ENCODE measurements at regions not wholly inside any gene's neighbourhood (a gene's known extent, or its start where the extent isn't known, plus 50 kb on each side); places are given as distances from the start of the nearest gene placed in this dataset.

- WGBS (ENCODE audit: insufficient coverage) = 68% methylated on average over 4 of the region's 4 CpGs
- H3K27me3 ChIP-seq (ENCODE audit: control insufficient read depth, insufficient read depth, low read length) = peaks cover 4% of the 10 kb centered on the region
Observed at GRCh38 chr1:30305061-30305460, 418.3 kb downstream of the MATN1 start.

GRCh38 chr1:30304080-30304479 is 419.3 kb downstream of the MATN1 start:
- H3K4me1 ChIP-seq (ENCODE audit: control insufficient read depth, insufficient read depth, low read length) = no peaks in the 10 kb centered on the region
- H3K36me3 ChIP-seq (ENCODE audit: control insufficient read depth, insufficient read depth, low read length) = no peaks in the 10 kb centered on the region
- no peak overlapping the region for H3K27ac ChIP-seq (ENCODE audit: low read length)
- DNase-seq = no peak
- no peak overlapping the region for H3K4me3 ChIP-seq (ENCODE audit: low read length)
- peaks cover 4% of the 10 kb centered on the region for H3K27me3 ChIP-seq (ENCODE audit: control insufficient read depth, insufficient read depth, low read length)
- H3K9me3 ChIP-seq (replicated peaks; ENCODE audit: control insufficient read depth, low read depth, low read length) = no peaks in the 10 kb centered on the region

More at GRCh38 chr1:30305061-30305460, 418.3 kb downstream of the MATN1 start:
- Histone ChIP-seq H3K27ac (ENCODE audit: low read length) (no peak overlapping the region), H3K36me3 (ENCODE audit: control insufficient read depth, insufficient read depth, low read length) (no peaks in the 10 kb centered on the region), H3K4me1 (ENCODE audit: control insufficient read depth, insufficient read depth, low read length) (no peaks in the 10 kb centered on the region), H3K9me3 (replicated peaks; ENCODE audit: control insufficient read depth, low read depth, low read length) (no peaks in the 10 kb centered on the region), H3K4me3 (ENCODE audit: low read length) (no peak overlapping the region)
- DNase-seq = no peak

- DNase-seq = no peak
- peaks cover 4% of the 10 kb centered on the region for H3K27me3 ChIP-seq (ENCODE audit: control insufficient read depth, insufficient read depth, low read length)
Observed at GRCh38 chr1:30303387-30303786, 420.0 kb downstream of the MATN1 start.

GRCh38 chr1:30302858-30303257 is 420.5 kb downstream of the MATN1 start:
- Histone ChIP-seq H3K4me3 (ENCODE audit: low read length) (no peak overlapping the region), H3K4me1 (ENCODE audit: control insufficient read depth, insufficient read depth, low read length) (no peaks in the 10 kb centered on the region), H3K36me3 (ENCODE audit: control insufficient read depth, insufficient read depth, low read length) (no peaks in the 10 kb centered on the region), H3K27ac (ENCODE audit: low read length) (no peak overlapping the region), H3K9me3 (replicated peaks; ENCODE audit: control insufficient read depth, low read depth, low read length) (no peaks in the 10 kb centered on the region), H3K27me3 (ENCODE audit: control insufficient read depth, insufficient read depth, low read length) (peaks cover 4% of the 10 kb centered on the region)
- DNase-seq = no peak
- WGBS (ENCODE audit: insufficient coverage) = 54% methylated on average over 4 of the region's 5 CpGs

More at GRCh38 chr1:30303387-30303786, 420.0 kb downstream of the MATN1 start:
- Histone ChIP-seq H3K4me1 (ENCODE audit: control insufficient read depth, insufficient read depth, low read length) (no peaks in the 10 kb centered on the region), H3K27ac (ENCODE audit: low read length) (no peak overlapping the region), H3K36me3 (ENCODE audit: control insufficient read depth, insufficient read depth, low read length) (no peaks in the 10 kb centered on the region), H3K4me3 (ENCODE audit: low read length) (no peak overlapping the region), H3K9me3 (replicated peaks; ENCODE audit: control insufficient read depth, low read depth, low read length) (no peaks in the 10 kb centered on the region)
- 60% methylated on average over 1 of the region's 2 CpGs for WGBS (ENCODE audit: insufficient coverage)

- Histone ChIP-seq H3K27ac (ENCODE audit: low read length) (no peak overlapping the region), H3K4me3 (ENCODE audit: low read length) (no peak overlapping the region), H3K27me3 (ENCODE audit: control insufficient read depth, insufficient read depth, low read length) (peaks cover 6% of the 10 kb centered on the region), H3K9me3 (replicated peaks; ENCODE audit: control insufficient read depth, low read depth, low read length) (no peaks in the 10 kb centered on the region), H3K4me1 (ENCODE audit: control insufficient read depth, insufficient read depth, low read length) (no peaks in the 10 kb centered on the region), H3K36me3 (ENCODE audit: control insufficient read depth, insufficient read depth, low read length) (no peaks in the 10 kb centered on the region)
- DNase-seq = no peak
- no CpG with 5 or more reads among the region's 5 CpGs for WGBS (ENCODE audit: insufficient coverage)
Observed at GRCh38 chr1:30300669-30301068, 422.7 kb downstream of the MATN1 start.

- H3K4me1 ChIP-seq (ENCODE audit: control insufficient read depth, insufficient read depth, low read length) = no peaks in the 10 kb centered on the region
- H3K9me3 ChIP-seq (replicated peaks; ENCODE audit: control insufficient read depth, low read depth, low read length) = no peaks in the 10 kb centered on the region
- 94% methylated on average over 1 of the region's 2 CpGs for WGBS (ENCODE audit: insufficient coverage)
- H3K27ac ChIP-seq (ENCODE audit: low read length) = no peak overlapping the region
- DNase-seq = no peak
- H3K36me3 ChIP-seq (ENCODE audit: control insufficient read depth, insufficient read depth, low read length) = no peaks in the 10 kb centered on the region
- peaks cover 2% of the 10 kb centered on the region for H3K27me3 ChIP-seq (ENCODE audit: control insufficient read depth, insufficient read depth, low read length)
- no peak overlapping the region for H3K4me3 ChIP-seq (ENCODE audit: low read length)
Observed at GRCh38 chr1:30299393-30299792, 424.0 kb downstream of the MATN1 start.

- Histone ChIP-seq H3K9me3 (replicated peaks; ENCODE audit: control insufficient read depth, low read depth, low read length) (no peaks in the 10 kb centered on the region), H3K4me1 (ENCODE audit: control insufficient read depth, insufficient read depth, low read length) (no peaks in the 10 kb centered on the region), H3K36me3 (ENCODE audit: control insufficient read depth, insufficient read depth, low read length) (no peaks in the 10 kb centered on the region), H3K27ac (ENCODE audit: low read length) (no peak overlapping the region), H3K27me3 (ENCODE audit: control insufficient read depth, insufficient read depth, low read length) (peaks cover 2% of the 10 kb centered on the region), H3K4me3 (ENCODE audit: low read length) (no peak overlapping the region)
- WGBS (ENCODE audit: insufficient coverage) = 75% methylated on average over 4 of the region's 4 CpGs
- no peak for DNase-seq
Observed at GRCh38 chr1:30295674-30296073, 427.7 kb downstream of the MATN1 start.

GRCh38 chr1:30295266-30295665 is 428.1 kb downstream of the MATN1 start:
- no peaks in the 10 kb centered on the region for H3K36me3 ChIP-seq (ENCODE audit: control insufficient read depth, insufficient read depth, low read length)
- no peaks in the 10 kb centered on the region for H3K9me3 ChIP-seq (replicated peaks; ENCODE audit: control insufficient read depth, low read depth, low read length)
- no peak overlapping the region for H3K27ac ChIP-seq (ENCODE audit: low read length)
- no peak for DNase-seq
- H3K4me1 ChIP-seq (ENCODE audit: control insufficient read depth, insufficient read depth, low read length) = no peaks in the 10 kb centered on the region
- no peak overlapping the region for H3K4me3 ChIP-seq (ENCODE audit: low read length)
- peaks cover 2% of the 10 kb centered on the region for H3K27me3 ChIP-seq (ENCODE audit: control insufficient read depth, insufficient read depth, low read length)
- 100% methylated on average over 1 of the region's 2 CpGs for WGBS (ENCODE audit: insufficient coverage)

GRCh38 chr1:30294508-30294907 is 428.9 kb downstream of the MATN1 start:
- no peak for DNase-seq
- WGBS (ENCODE audit: insufficient coverage) = no CpG with 5 or more reads among the region's 1 CpG
- Histone ChIP-seq H3K27ac (ENCODE audit: low read length) (no peak overlapping the region), H3K4me1 (ENCODE audit: control insufficient read depth, insufficient read depth, low read length) (no peaks in the 10 kb centered on the region), H3K36me3 (ENCODE audit: control insufficient read depth, insufficient read depth, low read length) (no peaks in the 10 kb centered on the region), H3K27me3 (ENCODE audit: control insufficient read depth, insufficient read depth, low read length) (peaks cover 2% of the 10 kb centered on the region), H3K4me3 (ENCODE audit: low read length) (no peak overlapping the region), H3K9me3 (replicated peaks; ENCODE audit: control insufficient read depth, low read depth, low read length) (no peaks in the 10 kb centered on the region)

GRCh38 chr1:30292451-30292850 is 430.9 kb downstream of the MATN1 start:
- Histone ChIP-seq H3K36me3 (ENCODE audit: control insufficient read depth, insufficient read depth, low read length) (no peaks in the 10 kb centered on the region), H3K4me3 (ENCODE audit: low read length) (no peak overlapping the region), H3K9me3 (replicated peaks; ENCODE audit: control insufficient read depth, low read depth, low read length) (no peaks in the 10 kb centered on the region), H3K4me1 (ENCODE audit: control insufficient read depth, insufficient read depth, low read length) (no peaks in the 10 kb centered on the region), H3K27ac (ENCODE audit: low read length) (no peak overlapping the region), H3K27me3 (ENCODE audit: control insufficient read depth, insufficient read depth, low read length) (no peaks in the 10 kb centered on the region)
- no CpG with 5 or more reads among the region's 3 CpGs for WGBS (ENCODE audit: insufficient coverage)
- no peak for DNase-seq

- no peak overlapping the region for H3K4me3 ChIP-seq (ENCODE audit: low read length)
- no peaks in the 10 kb centered on the region for H3K36me3 ChIP-seq (ENCODE audit: control insufficient read depth, insufficient read depth, low read length)
- no peak overlapping the region for H3K27ac ChIP-seq (ENCODE audit: low read length)
- H3K9me3 ChIP-seq (replicated peaks; ENCODE audit: control insufficient read depth, low read depth, low read length) = no peaks in the 10 kb centered on the region
- DNase-seq = peak; percentile 85
- H3K4me1 ChIP-seq (ENCODE audit: control insufficient read depth, insufficient read depth, low read length) = peaks cover 7% of the 10 kb centered on the region
- no peaks in the 10 kb centered on the region for H3K27me3 ChIP-seq (ENCODE audit: control insufficient read depth, insufficient read depth, low read length)
Observed at GRCh38 chr1:30291526-30291925, 431.9 kb downstream of the MATN1 start.
